GM10266 (cell line): ENCODE measurements at regions not wholly inside any gene's neighbourhood (a gene's known extent, or its start where the extent isn't known, plus 50 kb on each side); places are given as distances from the start of the nearest gene placed in this dataset.

Experiments used
- DNase-seq: peaks from one replicate; pipeline ENCODE4 v3.0.0; 2012; ENCODE audit errors: extremely low spot score
- CTCF ChIP-seq: IDR thresholded peaks from 2 replicates; pipeline ENCODE4 v1.5.1; 2012; ENCODE audit warnings: mild to moderate bottlenecking, low read depth; ENCODE audit not compliant: control insufficient read depth, insufficient read depth; ENCODE audit errors: missing control alignments

GRCh38 chr20:48164566-48165400 is 379.5 kb upstream of the SULF2 start:
- TF ChIP-seq CTCF: no peak
- no peak for DNase-seq

GRCh38 chr20:48164034-48164433 is 378.8 kb upstream of the SULF2 start:
- DNase-seq: no peak
- TF ChIP-seq CTCF: no peak

GRCh38 chr20:48163505-48163904 is 378.2 kb upstream of the SULF2 start:
- DNase-seq: no peak
- TF ChIP-seq CTCF: no peak

- DNase-seq: no peak
- TF ChIP-seq CTCF: no peak
These were observed 377.3 kb upstream of the SULF2 start for GRCh38 chr20:48162621-48163020.

- TF ChIP-seq CTCF: no peak
- DNase-seq: no peak
These were observed 374.1 kb upstream of the SULF2 start for GRCh38 chr20:48159145-48160008.

- no peak for TF ChIP-seq CTCF
- no peak for DNase-seq
These were observed 372.7 kb upstream of the SULF2 start for GRCh38 chr20:48158014-48158413.
